ENCODE measurements at regions not wholly inside any gene's neighbourhood (a gene's known extent, or its start where the extent isn't known, plus 50 kb on each side); places are given as distances from the start of the nearest gene placed in this dataset.

DNA sequence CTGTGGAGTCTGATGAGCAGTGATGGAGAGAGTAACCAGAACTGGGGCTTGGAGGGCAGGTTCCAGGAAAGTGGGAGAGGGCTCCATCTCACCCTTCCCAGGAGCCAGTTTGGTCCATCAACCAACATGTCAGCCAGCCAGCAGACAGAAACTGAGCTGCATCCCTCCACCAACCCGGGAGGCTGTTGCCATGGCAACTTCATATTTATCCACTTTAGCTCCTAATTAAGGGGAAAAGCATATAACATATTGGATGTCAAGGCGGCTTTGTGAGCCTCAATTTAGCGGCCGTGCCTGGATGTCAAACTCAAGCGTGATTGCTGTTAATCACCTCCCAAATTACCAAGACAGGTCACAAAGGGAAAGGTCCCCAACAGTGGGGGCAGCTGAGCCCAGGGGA is 81.5 kb upstream of the ARAP3 start:
- TF ChIP-seq, protein P1, sequence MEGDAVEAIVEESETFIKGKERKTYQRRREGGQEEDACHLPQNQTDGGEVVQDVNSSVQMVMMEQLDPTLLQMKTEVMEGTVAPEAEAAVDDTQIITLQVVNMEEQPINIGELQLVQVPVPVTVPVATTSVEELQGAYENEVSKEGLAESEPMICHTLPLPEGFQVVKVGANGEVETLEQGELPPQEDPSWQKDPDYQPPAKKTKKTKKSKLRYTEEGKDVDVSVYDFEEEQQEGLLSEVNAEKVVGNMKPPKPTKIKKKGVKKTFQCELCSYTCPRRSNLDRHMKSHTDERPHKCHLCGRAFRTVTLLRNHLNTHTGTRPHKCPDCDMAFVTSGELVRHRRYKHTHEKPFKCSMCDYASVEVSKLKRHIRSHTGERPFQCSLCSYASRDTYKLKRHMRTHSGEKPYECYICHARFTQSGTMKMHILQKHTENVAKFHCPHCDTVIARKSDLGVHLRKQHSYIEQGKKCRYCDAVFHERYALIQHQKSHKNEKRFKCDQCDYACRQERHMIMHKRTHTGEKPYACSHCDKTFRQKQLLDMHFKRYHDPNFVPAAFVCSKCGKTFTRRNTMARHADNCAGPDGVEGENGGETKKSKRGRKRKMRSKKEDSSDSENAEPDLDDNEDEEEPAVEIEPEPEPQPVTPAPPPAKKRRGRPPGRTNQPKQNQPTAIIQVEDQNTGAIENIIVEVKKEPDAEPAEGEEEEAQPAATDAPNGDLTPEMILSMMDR (IDR thresholded peaks at IDR 0.05), result no peak
- TF ChIP-seq POLR2A (IDR thresholded peaks at IDR 0.05) (no peak), EP300 (IDR thresholded peaks at IDR 0.05) (no peak)
- H3K4me1 ChIP-seq, result no peaks in the 10 kb centered on the region
- H3K27ac ChIP-seq, result no peak overlapping the region
- peaks cover 0 to 6% (median 0%) of the 10 kb centered on the region in 3 donors for H3K36me3 ChIP-seq
- H3K9me3 ChIP-seq, result no peaks in the 10 kb centered on the region
- 73 to 76% methylated on average over 5 of the region's 5 CpGs for WGBS, 2 donors
- DNase-seq (ENCODE audit: low spot score in 2 of 2), result no peak
- H3K27me3 ChIP-seq, result peaks cover 0 to 17% of the 10 kb centered on the region in 2 donors
- no peak overlapping the region for H3K4me3 ChIP-seq

DNA sequence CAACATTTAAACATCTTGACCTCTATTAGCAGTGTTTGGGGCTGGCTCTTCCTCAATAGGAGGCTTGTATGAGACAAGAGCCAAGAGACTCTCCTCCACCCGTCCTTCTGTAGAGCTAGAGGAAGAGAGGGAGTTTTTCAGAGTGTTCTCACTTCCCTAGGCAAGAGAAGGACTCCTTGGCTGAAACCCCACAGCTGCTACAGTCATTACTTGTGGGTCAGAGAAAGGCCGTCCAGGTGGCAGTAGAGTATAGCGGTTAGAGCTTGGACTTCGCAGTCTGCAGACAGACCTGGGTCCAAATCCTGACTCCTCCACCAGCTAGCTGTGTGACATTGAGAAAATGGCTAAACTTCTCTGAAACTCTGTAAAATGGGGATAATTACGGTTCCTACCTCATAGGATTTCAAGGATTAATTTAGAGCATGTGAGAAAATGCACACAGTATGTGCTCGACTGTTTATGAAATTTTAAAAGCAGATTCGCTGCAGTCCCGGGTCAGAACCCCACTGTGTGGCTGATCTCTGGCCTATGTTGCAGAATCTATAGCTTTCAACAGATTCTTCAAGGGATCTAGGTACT is 80.8 kb upstream of the ARAP3 start:
- H3K36me3 ChIP-seq, result peaks cover 0 to 6% (median 0%) of the 10 kb centered on the region in 3 donors
- no peak for DNase-seq (ENCODE audit: low spot score in 2 of 2)
- WGBS, 2 donors, result 75 to 79% methylated on average over 8 of the region's 8 CpGs
- H3K4me3 ChIP-seq, result no peak overlapping the region
- no peaks in the 10 kb centered on the region for H3K9me3 ChIP-seq
- TF ChIP-seq, protein P1 (IDR thresholded peaks at IDR 0.05), result no peak
- TF ChIP-seq EP300 (IDR thresholded peaks at IDR 0.05), result no peak
- no peak overlapping the region for H3K27ac ChIP-seq
- no peaks in the 10 kb centered on the region for H3K4me1 ChIP-seq
- H3K27me3 ChIP-seq, result peaks cover 0 to 21% of the 10 kb centered on the region in 2 donors

DNA sequence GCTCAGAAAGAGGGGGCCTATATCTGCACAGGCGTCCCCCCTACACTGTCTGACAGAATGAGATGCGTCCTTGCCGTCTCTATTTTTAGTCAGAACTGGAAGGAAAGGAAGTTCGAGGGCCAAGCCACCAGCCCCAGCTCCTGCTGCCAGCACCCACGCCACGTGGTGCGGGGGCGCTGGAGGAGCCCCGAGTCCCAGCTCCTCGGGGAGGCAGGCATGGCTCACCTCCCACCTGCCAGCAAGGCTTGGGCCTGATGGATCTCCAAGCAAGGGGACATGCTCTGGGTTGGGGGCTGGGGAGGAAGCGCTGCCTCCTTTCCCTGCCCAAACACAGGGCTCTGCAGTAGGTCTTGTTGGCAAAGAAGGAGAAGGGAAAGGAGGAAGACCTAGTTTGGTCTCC is 80.3 kb upstream of the ARAP3 start:
- WGBS, 2 donors, result 36 to 65% methylated on average over 10 to 11 of the region's 11 CpGs
- H3K9me3 ChIP-seq, result no peaks in the 10 kb centered on the region
- H3K4me1 ChIP-seq, result no peaks in the 10 kb centered on the region
- DNase-seq (ENCODE audit: low spot score in 2 of 2), result no peak
- no peak for TF ChIP-seq POLR2A (IDR thresholded peaks at IDR 0.05)
- peaks cover 0 to under 1% (median 0%) of the 10 kb centered on the region in 3 donors for H3K36me3 ChIP-seq
- no peak overlapping the region for H3K4me3 ChIP-seq
- H3K27ac ChIP-seq, result no peak overlapping the region
- H3K27me3 ChIP-seq, result peaks cover 0 to 27% of the 10 kb centered on the region in 2 donors

DNA sequence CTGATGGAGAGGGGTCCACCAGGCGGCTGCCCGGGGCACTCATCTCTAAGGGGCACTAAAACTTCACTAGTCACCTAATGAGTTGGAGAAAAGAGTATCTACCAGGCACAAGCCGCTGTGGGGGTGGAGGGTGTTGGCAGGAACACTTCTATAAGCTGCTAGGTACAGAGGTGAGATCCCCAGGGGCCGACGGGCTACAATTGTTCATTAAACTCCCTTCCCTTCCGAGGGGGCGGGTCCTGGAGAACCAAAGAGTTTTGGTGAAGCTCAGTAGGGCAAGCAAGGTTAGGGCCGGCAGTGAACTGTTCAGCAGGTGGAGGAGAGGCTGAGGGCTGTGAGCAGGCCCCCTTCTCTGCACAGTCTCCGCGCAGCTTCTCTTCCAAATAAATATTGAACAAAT is 78.7 kb upstream of the ARAP3 start:
- 65 to 68% methylated on average over 10 of the region's 10 CpGs for WGBS, 2 donors
- no peak for TF ChIP-seq EP300 (IDR thresholded peaks at IDR 0.05)
- no peak for TF ChIP-seq POLR2A (IDR thresholded peaks at IDR 0.05)
- TF ChIP-seq, protein P1 (IDR thresholded peaks at IDR 0.05), result no peak

DNA sequence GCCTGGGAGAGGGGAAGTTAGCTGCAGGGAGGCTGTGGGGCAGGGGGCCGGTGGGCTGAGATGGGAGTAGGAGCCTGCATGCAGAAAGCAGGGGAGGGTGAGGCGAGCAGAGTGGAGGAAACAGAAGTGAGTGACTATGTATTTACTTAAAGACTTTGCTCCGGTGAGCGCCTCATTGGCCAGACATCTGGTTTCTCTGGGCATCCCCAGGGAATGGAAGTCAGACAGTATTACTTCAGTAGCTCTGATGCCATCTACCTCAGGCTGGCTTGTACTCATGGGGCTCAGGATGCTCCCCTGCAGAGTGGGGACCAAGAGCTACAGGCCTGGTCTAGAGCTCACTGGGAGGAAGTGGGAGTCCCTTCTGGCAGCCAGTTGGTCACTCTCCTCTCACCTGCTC is 78.2 kb upstream of the ARAP3 start:
- peaks cover 0 to 28% of the 10 kb centered on the region in 2 donors for H3K27me3 ChIP-seq
- WGBS, 2 donors, result 72 to 84% methylated on average over 4 of the region's 4 CpGs
- no peaks in the 10 kb centered on the region for H3K9me3 ChIP-seq

More for the DNA sequence above, 78.7 kb upstream of the ARAP3 start:
- Histone ChIP-seq H3K27me3 (peaks cover 0 to 28% of the 10 kb centered on the region in 2 donors), H3K4me1 (no peaks in the 10 kb centered on the region), H3K4me3 (no peak overlapping the region), H3K36me3 (no peaks in the 10 kb centered on the region), H3K27ac (no peak overlapping the region), H3K9me3 (no peaks in the 10 kb centered on the region)
- no peak for DNase-seq (ENCODE audit: low spot score in 2 of 2)

More for the DNA sequence above, 78.2 kb upstream of the ARAP3 start:
- no peak overlapping the region for H3K27ac ChIP-seq
- H3K4me3 ChIP-seq, result no peak overlapping the region
- H3K4me1 ChIP-seq, result no peaks in the 10 kb centered on the region
- H3K36me3 ChIP-seq, result no peaks in the 10 kb centered on the region
- no peak for TF ChIP-seq POLR2A (IDR thresholded peaks at IDR 0.05)
- TF ChIP-seq, protein P1 (IDR thresholded peaks at IDR 0.05), result no peak
- TF ChIP-seq EP300 (IDR thresholded peaks at IDR 0.05), result no peak
- DNase-seq (ENCODE audit: low spot score in 2 of 2), result no peak

Measured in tibial nerve (tissue), 4 donors.